ENCODE measurements at regions not wholly inside any gene's neighbourhood (a gene's known extent, or its start where the extent isn't known, plus 50 kb on each side); places are given as distances from the start of the nearest gene placed in this dataset.

DNA sequence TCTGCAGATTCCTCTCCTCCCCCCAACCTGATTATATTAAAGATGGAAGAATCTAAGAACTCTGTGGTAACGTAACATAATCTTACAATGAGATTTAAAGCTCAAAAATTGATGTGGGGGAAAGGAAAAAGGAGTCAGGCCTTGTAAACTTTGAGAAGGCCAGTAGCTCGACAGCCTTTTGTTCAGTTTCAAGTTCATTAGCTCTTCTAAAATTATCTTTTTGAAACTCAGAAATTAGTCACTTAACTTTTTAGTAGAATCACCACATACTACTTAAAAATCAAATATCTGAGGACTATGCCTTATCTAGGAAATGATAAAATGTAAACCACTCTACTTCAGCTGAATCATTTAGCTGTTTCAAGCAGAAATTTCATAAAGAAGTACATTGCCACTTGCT, 996.2 kb downstream of the AMY1C start:
- ATAC-seq (no peak), DNase-seq (ENCODE audit: low spot score) (no peak)
- intact Hi-C loops (cut with DNase I) = no loop called here

DNA sequence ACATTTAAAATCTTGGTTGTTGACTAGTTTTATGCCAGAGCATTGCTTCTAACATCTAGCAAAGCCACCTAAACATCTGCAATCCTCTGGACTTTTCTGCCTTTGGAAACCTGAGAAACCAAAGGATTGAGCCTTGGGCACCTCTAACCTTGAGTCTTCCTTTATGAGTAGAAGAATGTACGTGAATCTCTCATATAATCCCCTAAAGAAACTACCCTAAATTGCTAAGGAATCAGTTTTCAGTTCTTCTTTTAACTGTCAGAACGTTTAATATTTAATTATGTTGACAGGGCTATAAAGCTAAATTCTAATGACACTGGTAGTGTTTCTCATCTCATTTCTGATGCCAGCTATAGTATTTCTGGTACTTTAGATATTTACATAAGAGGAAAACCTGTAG, 997.3 kb downstream of the AMY1C start:
- intact Hi-C loops (cut with DNase I) = no loop called here
- no peak for ATAC-seq
- DNase-seq (ENCODE audit: low spot score) = no peak

GRCh38 chr1:104760017-104760416, 1010.3 kb downstream of the AMY1C start:
- ATAC-seq = no peak
- intact Hi-C loops (cut with DNase I) = no loop called here
- DNase-seq (ENCODE audit: low spot score) = no peak

- ATAC-seq = no peak
- intact Hi-C loops (cut with DNase I) = no loop called here
- DNase-seq (ENCODE audit: low spot score) = no peak
These were observed 1012.4 kb downstream of the AMY1C start for GRCh38 chr1:104761961-104762570.

DNA sequence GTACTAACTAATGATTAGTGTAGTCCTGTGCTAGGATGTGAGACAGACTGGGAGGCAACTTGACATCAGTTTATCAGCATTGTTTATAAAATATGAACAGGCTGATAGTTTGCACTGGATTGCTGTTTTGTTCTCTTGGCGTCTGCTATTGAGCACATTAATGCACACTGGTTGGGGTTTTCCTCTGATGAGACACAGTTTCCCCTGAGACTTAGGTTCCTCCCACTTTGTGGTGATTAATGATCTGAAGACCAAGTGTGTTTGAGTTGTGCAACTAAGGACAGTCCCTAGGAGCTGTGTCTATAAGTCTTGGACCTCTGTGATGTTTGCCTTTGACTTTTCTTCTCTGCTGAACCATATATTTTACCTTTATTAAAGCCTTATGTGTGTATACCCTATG, 1015.4 kb downstream of the AMY1C start:
- intact Hi-C loops (cut with DNase I) = no loop called here
- ATAC-seq = no peak
- no peak for DNase-seq (ENCODE audit: low spot score)

GRCh38 chr1:104768466-104768865, 1018.8 kb downstream of the AMY1C start:
- intact Hi-C loops (cut with DNase I) = no loop called here
- DNase-seq (ENCODE audit: low spot score) (no peak), ATAC-seq (no peak)

GRCh38 chr1:104780470-104781078, 1030.9 kb downstream of the AMY1C start:
- DNase-seq (ENCODE audit: low spot score) (no peak), ATAC-seq (no peak)
- intact Hi-C loops (cut with DNase I) = no loop called here

GRCh38 chr1:104785575-104786187, 1036.0 kb downstream of the AMY1C start:
- intact Hi-C loops (cut with DNase I) = no loop called here
- DNase-seq (ENCODE audit: low spot score) (no peak), ATAC-seq (no peak)

- DNase-seq (ENCODE audit: low spot score) = no peak
- intact Hi-C loops (cut with DNase I) = no loop called here
These were observed 1038.3 kb downstream of the AMY1C start for GRCh38 chr1:104787866-104788510.

DNA sequence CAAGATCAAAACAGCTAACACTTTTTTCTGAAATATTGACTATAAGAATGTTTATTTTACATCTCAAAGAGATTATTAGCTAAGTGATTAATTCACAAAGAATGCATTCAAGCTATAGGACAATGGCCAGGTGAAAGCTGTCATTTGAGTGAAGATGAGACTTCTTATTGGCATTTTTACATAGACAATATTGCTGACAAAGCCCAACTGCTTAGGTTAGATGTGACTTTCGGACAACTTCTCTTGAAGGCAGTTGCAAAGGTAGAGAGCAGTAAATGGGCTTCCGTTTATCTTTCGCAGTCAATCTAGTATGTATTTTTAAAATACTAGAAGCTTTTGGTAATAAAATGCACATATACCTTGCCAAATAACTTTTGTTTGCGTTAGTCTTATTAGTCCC, 1041.3 kb downstream of the AMY1C start:
- ATAC-seq (no peak), DNase-seq (ENCODE audit: low spot score) (no peak)
- intact Hi-C loops (cut with DNase I) = no loop called here

More at GRCh38 chr1:104787866-104788510, 1038.3 kb downstream of the AMY1C start:
- no peak for ATAC-seq

GRCh38 chr1:104794035-104794434, 1044.3 kb downstream of the AMY1C start:
- no peak for ATAC-seq
- intact Hi-C loops (cut with DNase I) = no loop called here
- no peak for DNase-seq (ENCODE audit: low spot score)

DNA sequence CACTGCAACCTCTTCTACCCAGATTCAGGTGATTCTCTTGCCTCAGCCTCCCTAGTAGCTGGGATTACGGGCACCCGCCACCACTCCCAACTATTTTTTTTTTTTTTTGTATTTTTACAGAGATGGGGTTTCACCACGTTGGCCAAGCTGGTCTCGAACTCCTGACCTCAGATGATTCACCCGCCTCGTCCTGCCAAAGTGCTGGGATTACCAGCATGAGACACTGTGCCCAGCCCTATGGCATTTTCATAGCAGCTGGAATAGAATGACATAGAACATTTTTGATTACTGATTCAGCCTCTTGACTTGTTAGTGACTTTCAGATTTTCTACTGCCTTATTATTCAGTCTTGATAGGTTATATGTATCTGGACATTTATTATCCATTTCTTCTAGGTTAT, 1046.2 kb downstream of the AMY1C start:
- intact Hi-C loops (cut with DNase I) = no loop called here
- DNase-seq (ENCODE audit: low spot score) (no peak), ATAC-seq (no peak)

DNA sequence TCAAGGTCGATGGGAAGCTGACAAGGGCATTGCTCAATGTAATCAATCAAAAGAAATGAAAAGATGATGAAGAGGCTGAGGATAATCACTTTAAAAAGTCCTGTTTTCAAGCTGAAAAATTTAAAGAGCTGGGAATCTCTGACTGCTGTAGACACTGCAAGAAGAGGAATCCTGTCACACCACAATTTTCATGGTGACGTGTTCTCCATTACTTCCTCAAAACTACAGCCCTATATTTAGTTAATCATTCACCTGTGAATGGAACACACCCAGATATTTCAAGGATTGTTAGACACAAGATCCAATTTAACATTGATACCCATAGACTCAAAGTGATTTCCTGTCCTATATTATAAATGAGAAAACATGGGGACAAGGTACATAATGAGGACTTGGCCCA, 1048.3 kb downstream of the AMY1C start:
- intact Hi-C loops (cut with DNase I) = no loop called here
- DNase-seq (ENCODE audit: low spot score) (no peak), ATAC-seq (no peak)

DNA sequence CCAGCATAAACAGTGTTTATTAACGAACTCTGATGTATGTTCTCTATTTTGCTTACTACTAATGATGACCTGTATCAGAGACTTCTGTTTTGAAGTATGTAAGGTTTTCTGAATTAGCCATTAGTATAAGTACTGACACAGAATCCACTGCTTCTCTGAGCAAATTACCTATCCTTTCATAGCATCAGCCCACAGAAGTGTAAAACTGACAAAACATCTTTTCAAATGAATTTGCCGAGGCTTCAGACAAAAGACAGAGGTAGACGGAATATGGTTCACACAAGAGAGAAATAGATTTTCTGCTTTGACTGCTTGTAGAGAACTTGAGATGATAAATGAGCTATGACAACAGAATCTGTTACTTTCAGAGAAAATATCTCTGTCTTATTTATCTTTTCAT, 1051.6 kb downstream of the AMY1C start:
- ATAC-seq = no peak
- intact Hi-C loops (cut with DNase I) = no loop called here
- DNase-seq (ENCODE audit: low spot score) = no peak

DNA sequence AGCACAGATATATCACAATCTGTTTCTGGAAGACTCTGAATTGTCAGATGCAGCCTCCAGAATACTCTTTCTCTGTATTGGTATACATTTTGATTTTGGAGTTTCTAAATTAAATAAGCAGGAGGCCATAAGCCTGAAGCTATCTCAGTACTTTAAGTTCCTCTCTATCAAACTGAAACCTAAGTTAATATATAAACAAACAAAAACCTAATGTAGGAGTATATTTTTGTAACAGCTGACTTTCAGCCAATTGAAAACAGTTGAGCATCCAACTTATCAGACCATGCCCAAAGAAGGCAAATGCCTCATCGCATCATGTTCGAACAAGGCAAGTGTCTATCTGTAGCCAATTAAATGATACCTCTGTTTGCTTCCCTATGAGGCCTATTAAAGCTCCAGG, 1054.4 kb downstream of the AMY1C start:
- ATAC-seq (no peak), DNase-seq (ENCODE audit: low spot score) (no peak)
- intact Hi-C loops (cut with DNase I) = no loop called here

DNA sequence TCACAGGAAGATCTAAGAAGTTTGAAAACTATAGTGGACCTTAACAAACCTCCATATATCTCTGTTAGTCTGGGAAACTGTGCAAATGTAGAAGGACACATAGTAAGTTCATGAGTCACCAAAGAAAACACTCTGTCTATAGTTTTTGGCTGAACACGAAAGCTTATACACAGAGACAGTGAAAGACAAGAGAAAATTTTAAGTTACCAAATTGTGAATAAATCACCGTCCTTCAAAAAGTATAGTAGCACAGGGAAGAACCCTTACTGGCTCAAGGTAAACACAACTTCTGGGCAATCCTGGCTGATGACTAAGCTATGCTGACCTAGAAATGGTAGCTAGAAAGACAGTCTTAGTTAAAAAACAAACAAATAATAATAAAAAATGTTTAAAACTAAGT, 1057.9 kb downstream of the AMY1C start:
- no peak for DNase-seq (ENCODE audit: low spot score)
- intact Hi-C loops (cut with DNase I) = no loop called here
- ATAC-seq = no peak

DNA sequence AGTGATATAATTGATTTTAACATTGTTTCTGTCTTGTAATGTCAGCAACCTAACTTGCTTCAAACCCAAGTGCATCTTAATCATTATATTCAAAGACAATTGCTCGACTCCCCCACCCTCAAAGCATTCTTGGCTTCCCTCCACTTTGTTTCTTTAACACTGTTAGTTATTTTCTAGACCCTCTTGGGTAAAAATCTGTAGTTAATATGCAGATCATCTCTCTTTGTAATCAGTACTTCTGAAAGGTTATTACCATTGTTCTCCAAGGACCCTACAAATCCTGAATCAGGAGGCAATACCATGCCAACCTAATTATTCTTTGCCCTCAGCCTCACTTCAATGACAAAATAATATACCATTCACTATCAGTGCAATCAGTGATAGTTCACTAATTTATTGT, 1075.7 kb downstream of the AMY1C start:
- ATAC-seq (no peak), DNase-seq (ENCODE audit: low spot score) (no peak)
- intact Hi-C loops (cut with DNase I) = no loop called here

DNA sequence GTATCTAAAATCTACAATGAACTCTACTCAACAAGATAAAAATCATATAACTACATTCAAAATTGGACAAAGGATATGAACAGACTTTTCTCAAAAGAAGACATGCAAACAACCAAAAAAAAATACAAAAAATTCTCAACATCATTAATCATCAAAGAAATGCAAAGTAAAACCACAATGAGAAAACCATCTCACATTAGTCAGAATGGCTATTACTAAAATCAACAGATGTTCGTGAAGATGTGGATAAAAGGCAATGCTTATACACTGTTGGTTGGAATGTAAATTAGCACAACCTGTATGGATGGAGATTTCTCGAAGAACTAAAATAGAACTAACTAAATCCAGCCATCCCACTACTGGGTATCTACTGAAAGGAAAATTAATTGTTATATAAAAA, 1080.8 kb downstream of the AMY1C start:
- intact Hi-C loops (cut with DNase I) = no loop called here
- ATAC-seq = no peak
- DNase-seq (ENCODE audit: low spot score) = no peak

GRCh38 chr1:104852151-104852550, 1102.5 kb downstream of the AMY1C start:
- DNase-seq (ENCODE audit: low spot score) (no peak), ATAC-seq (no peak)
- intact Hi-C loops (cut with DNase I) = no loop called here

- intact Hi-C loops (cut with DNase I) = no loop called here
- ATAC-seq = no peak
- no peak for DNase-seq (ENCODE audit: low spot score)
These were observed 1103.6 kb downstream of the AMY1C start for GRCh38 chr1:104853276-104853675.
